Astrocyte of the spinal cord (primary cell): ENCODE measurements at regions not wholly inside any gene's neighbourhood (a gene's known extent, or its start where the extent isn't known, plus 50 kb on each side); places are given as distances from the start of the nearest gene placed in this dataset.

Experiments used
- DNase-seq: peaks from one replicate; pipeline ENCODE4 v3.0.0; 2011; ENCODE audit warnings: low read depth, low spot score
- H3K4me3 ChIP-seq: 2 replicates; pipeline ENCODE4 v1.5.1; 2011; ENCODE audit warnings: low read depth, mild to moderate bottlenecking, low read length, moderate library complexity
- CTCF ChIP-seq: IDR thresholded peaks from 2 replicates; pipeline ENCODE4 v1.5.1; 2012; ENCODE audit warnings: low read depth, mild to moderate bottlenecking, low read length, inconsistent platforms
- in situ Hi-C: cut with HindIII; loops from 2 replicates; pipeline ENCODE4 v1.10.0; 2017; ENCODE audit warnings: low sequenced_read_pairs

GRCh38 chr7:20010877-20011276, 206.3 kb downstream of the MACC1 start:
- H3K4me3 ChIP-seq: no peak overlapping the region
- no peak for TF ChIP-seq CTCF
- in situ Hi-C loops: no loop called here
- DNase-seq: no peak

GRCh38 chr7:20007510-20007909, 209.7 kb downstream of the MACC1 start:
- no peak for TF ChIP-seq CTCF
- in situ Hi-C loops: no loop called here

GRCh38 chr7:20005081-20005480, 212.1 kb downstream of the MACC1 start:
- no peak overlapping the region for H3K4me3 ChIP-seq
- TF ChIP-seq CTCF: no peak
- no peak for DNase-seq
- in situ Hi-C loops: no loop called here

More at GRCh38 chr7:20007510-20007909, 209.7 kb downstream of the MACC1 start:
- no peak for DNase-seq
- H3K4me3 ChIP-seq: no peak overlapping the region

- no peak for DNase-seq
- no peak for TF ChIP-seq CTCF
- in situ Hi-C loops: no loop called here
- no peak overlapping the region for H3K4me3 ChIP-seq
Measured at GRCh38 chr7:19999681-20000080, 217.5 kb downstream of the MACC1 start.

GRCh38 chr7:19991936-19992335, 218.5 kb upstream of the TMEM196 start:
- DNase-seq: no peak
- no peak for TF ChIP-seq CTCF
- in situ Hi-C loops: no loop called here
- no peak overlapping the region for H3K4me3 ChIP-seq

- in situ Hi-C loops: no loop called here
- no peak overlapping the region for H3K4me3 ChIP-seq
- no peak for TF ChIP-seq CTCF
- no peak for DNase-seq
Measured at GRCh38 chr7:19989906-19990305, 216.5 kb upstream of the TMEM196 start.

- TF ChIP-seq CTCF: no peak
- in situ Hi-C loops: no loop called here
- no peak for DNase-seq
- H3K4me3 ChIP-seq: no peak overlapping the region
Measured at GRCh38 chr7:19988860-19989259, 215.4 kb upstream of the TMEM196 start.
